A549 (cell line): ENCODE measurements at regions not wholly inside any gene's neighbourhood (a gene's known extent, or its start where the extent isn't known, plus 50 kb on each side); places are given as distances from the start of the nearest gene placed in this dataset.

ENCODE experiments used
- ATAC-seq, 2 experiments: fragments of 200-7000 bp in 1 of 2; fragments of >200 bp in 1 of 2; cut with Nextera tagmentation in 1 of 2; cut with Tn5 transposase in 1 of 2; 3 replicates each; pipeline versions ENCODE4 v1.8.0 to v1.9.1; 2018 to 2020; ENCODE audit warnings: mild to moderate bottlenecking in 1 of 2, moderate library complexity in 1 of 2
- CTCF ChIA-PET: fragments of 300-600 bp; sonication (Branson Sonifier 250); formaldehyde crosslinking; extraction: SDS; loops from one replicate; lab custom pipeline; 2021; ENCODE audit warnings: antibody characterized with exemption, inconsistent platforms; lab: Yijun Ruan, JAX
- POLR2A ChIA-PET: fragments of 350-600 bp; formaldehyde crosslinking; extraction: SDS; loops from one replicate; lab custom pipeline; 2021; ENCODE audit warnings: antibody characterized with exemption, inconsistent platforms; lab: Yijun Ruan, JAX
- DNase-seq, 2 experiments: peaks; one replicate each; pipeline versions ENCODE4 v3.0.0 to v3.0.0-alpha.2; 2011 to 2016; ENCODE audit warnings: low read depth in 1 of 2, low spot score in 1 of 2
- FAIRE-seq: peaks from 2 replicates; lab custom pipeline; 2011; peaks lifted over from hg19 to GRCh38; lab: Jason Lieb, UNC
- H3K27ac ChIP-seq, 2 experiments: fragments of >200 bp; sonication (Bioruptor Twin); formaldehyde crosslinking; 3 replicates each; pipeline ENCODE4 v1.5.1; 2016 to 2017
- H3K4me1 ChIP-seq: fragments of >200 bp; sonication (Bioruptor Twin); formaldehyde crosslinking; 3 replicates; pipeline ENCODE4 v1.6.1; 2016
- H3K4me2 ChIP-seq: fragments of >200 bp; sonication (Bioruptor Twin); formaldehyde crosslinking; 3 replicates; pipeline ENCODE4 v1.6.1; 2016
- H3K4me3 ChIP-seq: fragments of >200 bp; sonication (Bioruptor Twin); formaldehyde crosslinking; 3 replicates; pipeline ENCODE4 v1.5.1; 2016
- H3K9me3 ChIP-seq: fragments of >200 bp; sonication (Bioruptor Twin); formaldehyde crosslinking; 3 replicates; pipeline ENCODE4 v1.6.1; 2016
- BCL3 ChIP-seq: fragments of >200 bp; sonication (Bioruptor Twin); formaldehyde crosslinking; IDR thresholded peaks from 3 replicates; pipeline ENCODE4 v1.6.1; 2016
- BHLHE40 ChIP-seq: IDR thresholded peaks from 2 replicates; pipeline ENCODE4 v1.6.1; 2012; ENCODE audit warnings: low read depth, low read length, inconsistent platforms
- CHD4 ChIP-seq: fragments of 200-600 bp; sonication (generic); IDR thresholded peaks from 2 replicates; pipeline ENCODE4 v1.6.1; 2016; ENCODE audit warnings: antibody characterized with exemption, mild to moderate bottlenecking, borderline replicate concordance
- EHMT2 ChIP-seq: fragments of 200-600 bp; sonication (generic); IDR thresholded peaks from 2 replicates; pipeline ENCODE4 v1.6.1; 2016; ENCODE audit warnings: antibody characterized with exemption, low read depth, mild to moderate bottlenecking, moderate library complexity
- ELK1 ChIP-seq: fragments of 150-350 bp; IDR thresholded peaks from 2 replicates; pipeline ENCODE4 v1.6.1; 2014; ENCODE audit warnings: low read depth, mild to moderate bottlenecking, low read length
- EP300 ChIP-seq, 2 experiments: fragments of >200 bp; sonication (Bioruptor Twin); formaldehyde crosslinking; IDR thresholded peaks; 2 replicates in 1 of 2; 3 replicates in 1 of 2; pipeline ENCODE4 v1.6.1; 2016 to 2017
- ESRRA ChIP-seq: fragments of 150-350 bp; IDR thresholded peaks from 2 replicates; pipeline ENCODE4 v1.6.1; 2014; ENCODE audit warnings: mild to moderate bottlenecking, low read length, borderline replicate concordance
- FOSB ChIP-seq: fragments of 250-450 bp; sonication (Bioruptor Pico); IDR thresholded peaks from 2 replicates; pipeline ENCODE4 v1.5.0; 2020; ENCODE audit warnings: mild to moderate bottlenecking, moderate library complexity
- FOSL2 ChIP-seq, 2 experiments: fragments of 450-650 bp in 1 of 2; fragments of >200 bp in 1 of 2; sonication (Bioruptor Twin) in 1 of 2; formaldehyde crosslinking; IDR thresholded peaks; 2 replicates each; pipeline versions ENCODE4 v1.5.0 to v1.6.1; 2016 to 2020; ENCODE audit warnings: mild to moderate bottlenecking in 1 of 2, moderate library complexity in 1 of 2
- HDAC2 ChIP-seq: fragments of 200-600 bp; sonication (generic); IDR thresholded peaks from 2 replicates; pipeline ENCODE4 v1.6.1; 2016
- HES2 ChIP-seq: fragments of >200 bp; sonication (Bioruptor Twin); formaldehyde crosslinking; IDR thresholded peaks from 2 replicates; pipeline ENCODE4 v1.6.1; 2016
- HEYL ChIP-seq: fragments of 250-450 bp; sonication (Bioruptor Pico); IDR thresholded peaks from 2 replicates; pipeline ENCODE4 v1.8.0; 2021; ENCODE audit warnings: mild to moderate bottlenecking, moderate library complexity
- JUN ChIP-seq, 2 experiments: fragments of >200 bp; sonication (Bioruptor Twin); formaldehyde crosslinking; IDR thresholded peaks; 2 replicates in 1 of 2; 3 replicates in 1 of 2; pipeline ENCODE4 v1.6.1; 2016 to 2017
- JUNB ChIP-seq: fragments of >200 bp; sonication (Bioruptor Twin); formaldehyde crosslinking; IDR thresholded peaks from 2 replicates; pipeline ENCODE4 v1.6.1; 2016
- NFE2L2 ChIP-seq: fragments of 150-350 bp; conservative IDR thresholded peaks from 2 replicates; pipeline ENCODE4 v1.6.1; 2014; ENCODE audit warnings: low read length
- NR3C1 ChIP-seq: fragments of >200 bp; sonication (Bioruptor Twin); formaldehyde crosslinking; IDR thresholded peaks from 3 replicates; pipeline ENCODE4 v1.6.1; 2017
- POLR2A ChIP-seq: IDR thresholded peaks from 2 replicates; pipeline ENCODE4 v1.6.1; 2012; ENCODE audit warnings: mild to moderate bottlenecking, low read length
- RARB ChIP-seq: fragments of 250-450 bp; sonication (Bioruptor Pico); IDR thresholded peaks from 2 replicates; pipeline ENCODE4 v1.8.0; 2021; ENCODE audit warnings: mild to moderate bottlenecking, moderate library complexity
- RNF2 ChIP-seq: fragments of 200-600 bp; sonication (generic); IDR thresholded peaks from 2 replicates; pipeline ENCODE4 v1.6.1; 2016; ENCODE audit warnings: low read depth, mild to moderate bottlenecking, antibody characterized with exemption, moderate library complexity, borderline replicate concordance
- ZFP36 ChIP-seq: fragments of 450-650 bp; IDR thresholded peaks from 2 replicates; pipeline ENCODE4 v1.6.1; 2014; ENCODE audit warnings: borderline replicate concordance; ENCODE audit not compliant: partially characterized antibody
- WGBS: methylation state at CpG from one replicate; pipeline ENCODE4 v1.1.6; 2017; ENCODE audit errors: missing lambda C conversion rate; 5-methylcytosine and 5-hydroxymethylcytosine counted together
- TF ChIP-seq, protein P1 (sequence below): fragments of 450-650 bp; IDR thresholded peaks from 2 replicates; pipeline ENCODE4 v1.6.1; 2014; ENCODE audit warnings: antibody characterized with exemption
- TF ChIP-seq, protein P2 (sequence below): fragments of >200 bp; sonication (Bioruptor Twin); formaldehyde crosslinking; IDR thresholded peaks from 3 replicates; pipeline ENCODE4 v1.5.1; 2016
- TF ChIP-seq, protein P3 (sequence below): IDR thresholded peaks from 2 replicates; pipeline ENCODE4 v1.6.1; 2012; ENCODE audit warnings: low read depth, borderline replicate concordance
- TF ChIP-seq, protein P4 (sequence below): fragments of 250-450 bp; sonication (Bioruptor Pico); IDR thresholded peaks from 2 replicates; pipeline ENCODE4 v1.5.0; 2020; ENCODE audit warnings: low read depth, mild to moderate bottlenecking, moderate library complexity

GRCh38 chr22:49201046-49201970, 626.4 kb downstream of the BRD1 start:
- POLR2A ChIA-PET: no interaction called here
- DNase-seq: no peak
- Histone ChIP-seq H3K9me3 (no peaks in the 10 kb centered on the region), H3K4me2 (no peak overlapping the region), H3K4me1 (no peaks in the 10 kb centered on the region), H3K27ac (no peak overlapping the region), H3K4me3 (no peak overlapping the region)
- WGBS: 67% methylated on average over 16 of the region's 22 CpGs
- CTCF ChIA-PET: interaction anchor here (1.3 kb wide), 1 partner anchor 27 kb away, joined by 4 read pairs; no protein-coding TSS in a partner anchor
- no peak for FAIRE-seq
- no peak for ATAC-seq
- no peak for TF ChIP-seq HDAC2
- TF ChIP-seq ZFP36: no peak
- TF ChIP-seq FOSB (CRISPR knock-in tag): no peak
- no peak for TF ChIP-seq BCL3
- TF ChIP-seq, protein P1, sequence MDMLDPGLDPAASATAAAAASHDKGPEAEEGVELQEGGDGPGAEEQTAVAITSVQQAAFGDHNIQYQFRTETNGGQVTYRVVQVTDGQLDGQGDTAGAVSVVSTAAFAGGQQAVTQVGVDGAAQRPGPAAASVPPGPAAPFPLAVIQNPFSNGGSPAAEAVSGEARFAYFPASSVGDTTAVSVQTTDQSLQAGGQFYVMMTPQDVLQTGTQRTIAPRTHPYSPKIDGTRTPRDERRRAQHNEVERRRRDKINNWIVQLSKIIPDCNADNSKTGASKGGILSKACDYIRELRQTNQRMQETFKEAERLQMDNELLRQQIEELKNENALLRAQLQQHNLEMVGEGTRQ: no peak
- no peak for TF ChIP-seq RARB (CRISPR knock-in tag)
- no peak for TF ChIP-seq JUNB
- TF ChIP-seq HEYL (CRISPR knock-in tag): no peak
- TF ChIP-seq CHD4: no peak
- no peak for TF ChIP-seq ELK1
- TF ChIP-seq RNF2: no peak

GRCh38 chr22:49199224-49199623, 628.4 kb downstream of the BRD1 start:
- H3K4me2 ChIP-seq: no peak overlapping the region
- POLR2A ChIA-PET: no interaction called here
- no peaks in the 10 kb centered on the region for H3K4me1 ChIP-seq
- H3K27ac ChIP-seq: no peak overlapping the region
- DNase-seq: no peak
- H3K9me3 ChIP-seq: no peaks in the 10 kb centered on the region
- no peak overlapping the region for H3K4me3 ChIP-seq
- FAIRE-seq: no peak
- TF ChIP-seq ESRRA (no peak), BHLHE40 (no peak), EP300 (IDR thresholded peaks at IDR 0.05) (no peak), ELK1 (no peak), FOSL2 (IDR thresholded peaks at IDR 0.05) (no peak), FOSL2 (CRISPR knock-in tag; IDR thresholded peaks at IDR 0.05) (no peak), JUN (IDR thresholded peaks at IDR 0.05) (no peak), RARB (CRISPR knock-in tag) (no peak), CHD4 (no peak), EHMT2 (no peak), HEYL (CRISPR knock-in tag) (no peak)
- ATAC-seq: no peak
- whole genome bisulfite sequencing: 10% methylated on average over 5 of the region's 5 CpGs
- CTCF ChIA-PET: no interaction called here

DNA sequence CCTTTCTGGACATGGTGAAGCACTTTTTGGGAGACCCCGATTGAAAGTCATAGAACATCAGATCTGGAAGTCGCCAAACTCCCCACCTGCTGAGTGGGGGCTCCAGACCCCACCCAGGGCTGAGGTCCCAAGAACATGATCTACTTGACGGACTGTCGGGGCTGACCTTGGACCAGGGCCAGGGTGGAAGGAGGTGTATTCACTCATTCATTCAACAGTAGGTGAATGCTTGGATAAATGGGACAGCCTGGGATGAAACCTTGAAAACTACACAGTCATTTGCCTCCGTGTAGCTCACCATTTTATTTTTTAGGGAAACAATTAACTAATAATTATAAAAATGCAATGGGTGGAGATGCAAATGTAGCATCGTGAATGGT, 629.0 kb downstream of the BRD1 start:
- POLR2A ChIA-PET: no interaction called here
- no peaks in the 10 kb centered on the region for H3K4me1 ChIP-seq
- 20% methylated on average over 5 of the region's 6 CpGs for WGBS
- CTCF ChIA-PET: no interaction called here
- no peak overlapping the region for H3K4me3 ChIP-seq
- no peak for DNase-seq
- H3K4me2 ChIP-seq: no peak overlapping the region
- FAIRE-seq: no peak
- no peaks in the 10 kb centered on the region for H3K9me3 ChIP-seq
- H3K27ac ChIP-seq: no peak overlapping the region
- no peak for ATAC-seq
- TF ChIP-seq, protein P2, sequence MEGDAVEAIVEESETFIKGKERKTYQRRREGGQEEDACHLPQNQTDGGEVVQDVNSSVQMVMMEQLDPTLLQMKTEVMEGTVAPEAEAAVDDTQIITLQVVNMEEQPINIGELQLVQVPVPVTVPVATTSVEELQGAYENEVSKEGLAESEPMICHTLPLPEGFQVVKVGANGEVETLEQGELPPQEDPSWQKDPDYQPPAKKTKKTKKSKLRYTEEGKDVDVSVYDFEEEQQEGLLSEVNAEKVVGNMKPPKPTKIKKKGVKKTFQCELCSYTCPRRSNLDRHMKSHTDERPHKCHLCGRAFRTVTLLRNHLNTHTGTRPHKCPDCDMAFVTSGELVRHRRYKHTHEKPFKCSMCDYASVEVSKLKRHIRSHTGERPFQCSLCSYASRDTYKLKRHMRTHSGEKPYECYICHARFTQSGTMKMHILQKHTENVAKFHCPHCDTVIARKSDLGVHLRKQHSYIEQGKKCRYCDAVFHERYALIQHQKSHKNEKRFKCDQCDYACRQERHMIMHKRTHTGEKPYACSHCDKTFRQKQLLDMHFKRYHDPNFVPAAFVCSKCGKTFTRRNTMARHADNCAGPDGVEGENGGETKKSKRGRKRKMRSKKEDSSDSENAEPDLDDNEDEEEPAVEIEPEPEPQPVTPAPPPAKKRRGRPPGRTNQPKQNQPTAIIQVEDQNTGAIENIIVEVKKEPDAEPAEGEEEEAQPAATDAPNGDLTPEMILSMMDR: no peak
- no peak for TF ChIP-seq HDAC2
- TF ChIP-seq NR3C1: no peak
- TF ChIP-seq EP300 (IDR thresholded peaks at IDR 0.05): no peak
- no peak for TF ChIP-seq POLR2A
- TF ChIP-seq, protein P3, sequence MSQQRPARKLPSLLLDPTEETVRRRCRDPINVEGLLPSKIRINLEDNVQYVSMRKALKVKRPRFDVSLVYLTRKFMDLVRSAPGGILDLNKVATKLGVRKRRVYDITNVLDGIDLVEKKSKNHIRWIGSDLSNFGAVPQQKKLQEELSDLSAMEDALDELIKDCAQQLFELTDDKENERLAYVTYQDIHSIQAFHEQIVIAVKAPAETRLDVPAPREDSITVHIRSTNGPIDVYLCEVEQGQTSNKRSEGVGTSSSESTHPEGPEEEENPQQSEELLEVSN: no peak
- TF ChIP-seq, protein P4, sequence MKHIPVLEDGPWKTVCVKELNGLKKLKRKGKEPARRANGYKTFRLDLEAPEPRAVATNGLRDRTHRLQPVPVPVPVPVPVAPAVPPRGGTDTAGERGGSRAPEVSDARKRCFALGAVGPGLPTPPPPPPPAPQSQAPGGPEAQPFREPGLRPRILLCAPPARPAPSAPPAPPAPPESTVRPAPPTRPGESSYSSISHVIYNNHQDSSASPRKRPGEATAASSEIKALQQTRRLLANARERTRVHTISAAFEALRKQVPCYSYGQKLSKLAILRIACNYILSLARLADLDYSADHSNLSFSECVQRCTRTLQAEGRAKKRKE: no peak
- TF ChIP-seq NFE2L2: no peak
- no peak for TF ChIP-seq BHLHE40
- no peak for TF ChIP-seq HES2
